AG10803 (cell line): ENCODE measurements at regions not wholly inside any gene's neighbourhood (a gene's known extent, or its start where the extent isn't known, plus 50 kb on each side); places are given as distances from the start of the nearest gene placed in this dataset.

ENCODE experiments used
- DNase-seq: peaks from one replicate; pipeline ENCODE4 v3.0.0; 2010; ENCODE audit warnings: low read depth
- H3K4me3 ChIP-seq: 2 replicates; pipeline ENCODE4 v1.5.1; 2011; ENCODE audit warnings: mild to moderate bottlenecking, low read length, control low read depth
- TF ChIP-seq, protein P1 (sequence below): conservative IDR thresholded peaks from 2 replicates; pipeline ENCODE4 v1.5.1; 2011; ENCODE audit warnings: mild to moderate bottlenecking, low read length, control low read depth, inconsistent platforms

DNA sequence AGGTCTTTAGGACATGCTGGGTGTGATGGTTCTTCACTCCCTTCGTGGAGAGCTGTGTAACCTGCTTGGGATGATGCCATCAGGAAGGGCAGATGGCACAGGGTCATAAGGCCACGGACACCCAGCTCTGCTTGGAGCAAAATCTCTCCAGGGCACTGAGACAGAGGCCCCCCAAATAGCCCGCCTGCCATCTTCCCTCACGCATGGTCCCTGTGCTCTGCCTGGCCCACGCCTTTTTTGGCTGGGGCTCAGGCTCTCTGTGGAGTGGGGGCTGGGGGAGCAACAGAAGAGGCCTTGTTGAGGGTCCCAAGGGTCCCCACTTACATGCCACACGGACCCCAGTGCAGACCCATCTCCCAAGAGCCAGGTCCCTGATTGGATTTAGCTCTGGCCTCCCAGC lies 93.3 kb upstream of the RET start:
- no peak overlapping the region for H3K4me3 ChIP-seq
- TF ChIP-seq, protein P1, sequence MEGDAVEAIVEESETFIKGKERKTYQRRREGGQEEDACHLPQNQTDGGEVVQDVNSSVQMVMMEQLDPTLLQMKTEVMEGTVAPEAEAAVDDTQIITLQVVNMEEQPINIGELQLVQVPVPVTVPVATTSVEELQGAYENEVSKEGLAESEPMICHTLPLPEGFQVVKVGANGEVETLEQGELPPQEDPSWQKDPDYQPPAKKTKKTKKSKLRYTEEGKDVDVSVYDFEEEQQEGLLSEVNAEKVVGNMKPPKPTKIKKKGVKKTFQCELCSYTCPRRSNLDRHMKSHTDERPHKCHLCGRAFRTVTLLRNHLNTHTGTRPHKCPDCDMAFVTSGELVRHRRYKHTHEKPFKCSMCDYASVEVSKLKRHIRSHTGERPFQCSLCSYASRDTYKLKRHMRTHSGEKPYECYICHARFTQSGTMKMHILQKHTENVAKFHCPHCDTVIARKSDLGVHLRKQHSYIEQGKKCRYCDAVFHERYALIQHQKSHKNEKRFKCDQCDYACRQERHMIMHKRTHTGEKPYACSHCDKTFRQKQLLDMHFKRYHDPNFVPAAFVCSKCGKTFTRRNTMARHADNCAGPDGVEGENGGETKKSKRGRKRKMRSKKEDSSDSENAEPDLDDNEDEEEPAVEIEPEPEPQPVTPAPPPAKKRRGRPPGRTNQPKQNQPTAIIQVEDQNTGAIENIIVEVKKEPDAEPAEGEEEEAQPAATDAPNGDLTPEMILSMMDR = no peak
- no peak for DNase-seq

DNA sequence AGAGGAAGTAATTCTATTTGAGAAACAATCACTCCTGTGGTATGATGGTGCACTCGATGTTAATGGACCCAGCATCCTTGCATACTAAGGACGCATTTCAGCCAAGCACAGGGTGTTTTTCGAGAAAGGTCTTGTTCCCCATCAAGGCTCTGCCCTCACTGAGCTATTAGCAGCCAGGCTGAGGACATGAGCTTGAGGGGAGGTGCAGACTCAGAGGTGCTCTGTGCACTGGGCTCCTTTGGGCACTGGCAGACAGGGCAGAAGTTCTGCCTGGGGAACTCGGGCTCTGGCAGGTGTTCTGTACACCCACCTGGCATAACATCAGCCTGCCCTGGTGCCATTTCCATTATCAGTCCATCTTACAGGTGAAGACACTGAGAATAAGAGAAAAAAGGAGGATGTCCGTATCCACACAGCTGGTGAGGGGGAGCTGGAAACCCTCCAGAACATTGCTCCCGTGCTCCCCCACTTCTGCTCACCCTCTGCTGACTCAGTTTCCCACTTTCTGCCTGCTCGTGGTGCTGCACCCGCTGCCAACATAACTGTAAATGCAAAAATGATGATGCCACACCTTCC lies 92.7 kb upstream of the RET start:
- TF ChIP-seq, protein P1 = no peak
- DNase-seq = no peak
- H3K4me3 ChIP-seq = no peak overlapping the region

DNA sequence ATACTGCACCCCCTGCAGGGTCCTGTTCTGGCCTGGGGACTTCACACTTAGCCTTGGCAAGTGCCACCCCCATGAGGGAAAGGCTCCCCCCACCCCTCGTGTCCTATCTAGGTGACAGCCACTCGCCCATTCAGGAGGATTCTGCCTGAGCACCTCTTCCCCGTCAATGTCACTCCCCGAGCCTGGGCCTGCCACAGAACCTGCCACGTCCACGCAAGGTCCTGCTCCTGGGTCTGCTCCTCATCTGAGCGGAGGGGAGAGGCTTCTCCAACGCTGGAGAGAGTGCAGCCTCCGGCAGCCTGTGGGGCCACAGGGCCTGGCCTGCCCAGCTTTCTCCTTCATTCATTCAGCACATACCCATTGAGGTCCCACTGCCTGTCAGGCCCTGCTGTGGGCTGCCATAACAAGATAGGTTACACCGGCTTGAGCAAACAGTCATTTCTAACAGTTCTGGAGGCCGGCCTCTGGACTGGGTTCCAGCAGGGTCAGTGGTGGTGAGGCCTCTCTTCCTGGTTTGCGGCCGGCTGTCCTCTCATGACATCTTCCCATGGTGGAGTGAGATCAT lies 92.0 kb upstream of the RET start:
- H3K4me3 ChIP-seq = no peak overlapping the region
- TF ChIP-seq, protein P1 = no peak
- DNase-seq = no peak

DNA sequence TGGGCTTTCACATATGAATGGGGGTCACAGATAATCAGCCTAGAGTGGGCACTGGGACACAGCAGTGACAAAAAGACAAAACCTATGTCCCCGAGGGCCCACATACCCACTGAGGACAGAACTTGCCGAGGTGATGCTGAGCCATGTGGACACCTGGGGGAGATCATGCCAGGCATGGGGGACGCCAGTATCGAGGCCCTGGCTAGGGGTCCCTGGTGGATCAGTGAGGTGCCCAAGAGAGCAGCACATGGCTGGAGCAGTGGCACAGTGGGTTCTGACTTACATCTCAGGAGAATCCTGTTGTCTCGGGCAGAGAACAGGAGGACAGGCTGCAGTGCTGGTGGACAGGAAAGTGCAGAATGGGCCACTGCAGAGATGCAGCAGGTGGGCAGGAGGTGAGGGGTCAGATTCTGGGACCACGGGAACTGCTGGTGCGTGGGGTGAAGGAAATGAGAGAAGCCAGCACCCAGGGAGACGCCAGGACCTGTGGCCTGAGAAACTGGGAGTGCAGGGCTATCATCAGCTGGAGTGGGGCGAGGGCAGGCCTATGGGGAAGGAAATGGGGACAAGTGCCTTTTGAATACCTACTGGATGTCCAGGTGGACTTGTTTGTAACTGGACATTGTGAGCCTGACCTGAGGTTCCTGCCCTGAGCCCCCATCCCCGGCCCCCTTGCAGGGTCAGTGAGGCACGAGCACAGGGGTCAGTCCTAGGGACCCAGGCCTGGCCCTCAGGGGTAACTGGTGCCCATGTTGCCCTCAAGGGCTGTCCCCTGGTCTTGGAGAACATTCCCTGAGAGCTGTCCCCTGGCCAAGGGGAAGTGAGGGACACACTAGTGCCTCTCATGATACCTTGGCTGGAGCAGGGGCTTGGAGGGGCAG lies 91.2 kb upstream of the RET start:
- H3K4me3 ChIP-seq = no peak overlapping the region
- no peak for DNase-seq
- TF ChIP-seq, protein P1 = no peak

DNA sequence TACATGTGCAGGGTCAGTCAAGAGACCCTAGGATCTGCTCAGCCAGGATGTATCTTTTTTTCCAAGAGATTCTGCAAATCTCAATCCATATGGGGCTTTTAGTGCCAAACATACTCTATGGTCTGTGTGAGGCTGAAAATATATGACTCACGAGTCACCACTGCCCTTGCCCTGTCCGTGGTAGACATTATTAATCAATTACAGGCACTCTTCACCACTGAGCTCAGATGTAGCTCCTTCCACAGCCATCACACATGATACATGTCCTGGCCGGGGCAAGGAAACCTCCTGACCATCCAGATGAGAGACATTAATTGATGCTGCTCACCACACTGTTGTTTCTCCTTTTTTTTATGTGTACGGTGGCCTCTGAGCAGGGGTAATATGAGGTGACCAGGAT lies 90.2 kb upstream of the RET start:
- TF ChIP-seq, protein P1 = no peak
- no peak overlapping the region for H3K4me3 ChIP-seq
- peak; percentile 1 for DNase-seq

DNA sequence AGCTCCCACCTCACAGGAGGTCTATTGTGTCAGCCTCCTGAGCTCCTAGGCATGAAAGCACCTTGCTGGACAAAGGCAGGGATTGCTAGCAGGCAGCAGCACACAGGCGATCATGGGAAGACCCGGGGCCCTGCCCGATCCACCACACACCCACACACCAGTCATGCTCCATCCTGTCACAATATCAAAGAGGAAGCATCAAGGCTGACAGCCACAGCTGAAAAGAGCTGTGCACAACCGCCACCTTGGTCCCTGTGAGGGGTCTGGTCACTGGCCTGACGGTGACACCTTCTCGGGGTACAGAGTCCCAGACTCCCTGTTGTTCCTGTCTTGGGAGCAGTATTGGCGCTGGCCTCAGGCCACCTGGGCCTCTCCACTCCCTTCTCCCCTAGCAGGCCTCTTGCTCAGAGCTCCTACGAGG lies 89.7 kb upstream of the RET start:
- TF ChIP-seq, protein P1 = no peak
- H3K4me3 ChIP-seq = no peak overlapping the region
- no peak for DNase-seq
